SU-DHL-6 (cell line): ENCODE measurements at regions not wholly inside any gene's neighbourhood (a gene's known extent, or its start where the extent isn't known, plus 50 kb on each side); places are given as distances from the start of the nearest gene placed in this dataset.
"Not testable (repeated sequence)": the region's sequence is repeated elsewhere in the genome, so short reads cannot be mapped to it uniquely, and the experiment has no call there.

ENCODE experiments used
- H2AFZ ChIP-seq: fragments of 200-600 bp; sonication (generic); 2 replicates; pipeline ENCODE4 v1.6.1; 2014; ENCODE audit warnings: low read depth, mild to moderate bottlenecking, moderate library complexity, mixed read lengths, antibody characterized with exemption, low read length; ENCODE audit not compliant: severe bottlenecking
- H3F3A ChIP-seq: fragments of 200-600 bp; shearing (Covaris generic); 2 replicates; pipeline ENCODE4 v1.6.0; 2016; ENCODE audit warnings: antibody characterized with exemption, mild to moderate bottlenecking; ENCODE audit not compliant: insufficient read depth
- H3K27ac ChIP-seq: fragments of 200-600 bp; sonication (generic); 2 replicates; pipeline ENCODE4 v1.5.1; 2016; ENCODE audit warnings: low read depth, mild to moderate bottlenecking, low read length, moderate library complexity, mixed read lengths
- H3K27me3 ChIP-seq: fragments of 200-600 bp; sonication (generic), shearing (Covaris generic); 2 replicates; pipeline ENCODE4 v1.6.0; 2014; ENCODE audit warnings: mild to moderate bottlenecking, low read length
- H3K36me3 ChIP-seq: fragments of 200-600 bp; sonication (generic); 2 replicates; pipeline ENCODE4 v1.6.1; 2014; ENCODE audit warnings: mild to moderate bottlenecking, low read length, mixed read lengths
- H3K4me2 ChIP-seq: fragments of 300-600, 200-600 bp; shearing (Covaris generic), sonication (generic); 2 replicates; pipeline ENCODE4 v1.6.0; 2014; ENCODE audit warnings: low read length, low read depth, mild to moderate bottlenecking; ENCODE audit not compliant: poor library complexity, severe bottlenecking
- H3K4me3 ChIP-seq: fragments of 200-600 bp; sonication (generic); 2 replicates; pipeline ENCODE4 v1.5.1; 2014; ENCODE audit warnings: antibody characterized with exemption, low read length, mild to moderate bottlenecking, mixed read lengths; ENCODE audit not compliant: insufficient read depth, poor library complexity, severe bottlenecking
- H3K79me2 ChIP-seq: fragments of 200-600 bp; sonication (generic); 2 replicates; pipeline ENCODE4 v1.6.1; 2014; ENCODE audit warnings: mild to moderate bottlenecking, low read length, moderate library complexity; ENCODE audit not compliant: insufficient read depth
- H3K9ac ChIP-seq: fragments of 200-600 bp; sonication (generic); 2 replicates; pipeline ENCODE4 v1.7.0; 2014; ENCODE audit warnings: mild to moderate bottlenecking, low read length
- H3K9me2 ChIP-seq: fragments of 200-600 bp; sonication (generic); replicated peaks from 2 replicates; pipeline ENCODE4 v1.6.1; 2014; ENCODE audit warnings: low read length; ENCODE audit not compliant: insufficient read depth
- H3K9me3 ChIP-seq: fragments of 200-600 bp; sonication (generic); 2 replicates; pipeline ENCODE4 v1.6.1; 2014; ENCODE audit warnings: low read length, mixed read lengths; ENCODE audit not compliant: insufficient read depth
- H4K20me1 ChIP-seq: fragments of 200-600 bp; sonication (generic); 2 replicates; pipeline ENCODE4 v1.6.1; 2014; ENCODE audit warnings: low read depth, mild to moderate bottlenecking, antibody characterized with exemption, low read length, moderate library complexity, mixed read lengths

- not testable (repeated sequence) for H3K27me3 ChIP-seq, H3K9me3 ChIP-seq, H2AFZ ChIP-seq, H3K27ac ChIP-seq, H3K9ac ChIP-seq, H4K20me1 ChIP-seq, H3F3A ChIP-seq, H3K4me2 ChIP-seq, H3K9me2 ChIP-seq, H3K4me3 ChIP-seq, H3K36me3 ChIP-seq, H3K79me2 ChIP-seq
Observed at GRCh38 chr7:150169943-150170490, 153.1 kb upstream of the LRRC61 start.

DNA sequence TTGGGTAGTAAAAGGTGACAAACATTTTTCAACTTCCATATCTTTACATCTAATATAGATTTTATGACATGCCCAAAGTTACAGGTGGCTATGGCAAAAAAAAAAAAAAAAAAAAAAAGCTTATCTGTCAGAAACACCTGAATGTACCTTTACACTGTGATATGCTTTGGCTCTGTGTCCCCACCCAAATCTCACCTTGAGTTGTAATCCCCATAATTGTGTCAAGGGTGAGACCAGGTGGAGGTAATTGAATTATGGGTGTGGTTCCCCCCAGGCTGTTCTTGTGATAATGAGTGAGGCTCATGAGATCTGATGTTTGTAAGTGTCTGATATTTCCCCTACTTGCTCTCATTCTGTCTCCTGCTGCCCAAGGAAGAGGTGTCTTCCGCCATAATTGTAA is 139.6 kb upstream of the LRRC61 start:
- not testable (repeated sequence) for H3K9ac ChIP-seq, H3K4me2 ChIP-seq, H3K27me3 ChIP-seq, H3F3A ChIP-seq, H3K27ac ChIP-seq, H3K36me3 ChIP-seq, H3K79me2 ChIP-seq, H3K9me2 ChIP-seq, H2AFZ ChIP-seq, H3K4me3 ChIP-seq, H4K20me1 ChIP-seq, H3K9me3 ChIP-seq

GRCh38 chr7:150189963-150190362 is 133.2 kb upstream of the LRRC61 start:
- H3K79me2 ChIP-seq, result not testable (repeated sequence)

DNA sequence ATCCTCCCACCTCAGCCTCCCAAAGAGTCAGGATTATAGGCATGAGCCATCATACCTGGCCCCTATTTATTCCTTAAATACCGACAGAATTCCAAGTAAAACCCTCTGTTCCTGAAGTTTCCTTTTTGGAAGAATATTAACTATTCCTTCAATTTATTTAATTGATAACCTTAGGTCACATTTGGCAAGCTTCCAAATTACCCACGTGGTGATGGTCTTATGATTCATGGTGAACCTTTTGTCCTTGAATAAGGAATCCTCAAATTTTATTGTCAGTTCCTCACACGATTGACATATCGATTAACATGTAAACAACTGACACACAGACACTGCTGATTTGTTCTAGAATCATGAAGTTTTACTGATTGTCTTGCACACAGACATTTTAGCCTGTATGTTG is 130.6 kb upstream of the LRRC61 start:
- H2AFZ ChIP-seq, H3K79me2 ChIP-seq, H3K4me2 ChIP-seq, H3F3A ChIP-seq, H3K9me2 ChIP-seq, H4K20me1 ChIP-seq, H3K27me3 ChIP-seq, H3K4me3 ChIP-seq, H3K9ac ChIP-seq, H3K36me3 ChIP-seq, H3K27ac ChIP-seq, H3K9me3 ChIP-seq: not testable (repeated sequence)

More at GRCh38 chr7:150189963-150190362, 133.2 kb upstream of the LRRC61 start:
- not testable (repeated sequence) for H3K4me3 ChIP-seq, H3K4me2 ChIP-seq, H3K27me3 ChIP-seq, H3K27ac ChIP-seq, H2AFZ ChIP-seq, H3K9me3 ChIP-seq, H3K9ac ChIP-seq, H3K9me2 ChIP-seq, H3F3A ChIP-seq, H3K36me3 ChIP-seq, H4K20me1 ChIP-seq

- not testable (repeated sequence) for H3K4me2 ChIP-seq, H4K20me1 ChIP-seq, H3K9ac ChIP-seq, H3K79me2 ChIP-seq, H3F3A ChIP-seq, H3K27me3 ChIP-seq, H2AFZ ChIP-seq, H3K36me3 ChIP-seq, H3K4me3 ChIP-seq, H3K27ac ChIP-seq, H3K9me2 ChIP-seq, H3K9me3 ChIP-seq
Observed at GRCh38 chr7:150193866-150194265, 129.3 kb upstream of the LRRC61 start.
